Fibroblast of mammary gland (primary cell): ENCODE measurements at regions not wholly inside any gene's neighbourhood (a gene's known extent, or its start where the extent isn't known, plus 50 kb on each side); places are given as distances from the start of the nearest gene placed in this dataset.

Source experiments
- DNase-seq: peaks from one replicate; pipeline ENCODE4 v3.0.0-alpha.2; 2010; ENCODE audit warnings: low read depth
- H3K4me3 ChIP-seq: 2 replicates; pipeline ENCODE4 v1.5.1; 2011; ENCODE audit warnings: low read depth, mild to moderate bottlenecking, low read length, moderate library complexity; ENCODE audit not compliant: control insufficient read depth
- TF ChIP-seq, protein P1 (sequence below): conservative IDR thresholded peaks from 2 replicates; pipeline ENCODE4 v1.5.1; 2011; ENCODE audit warnings: low read depth, low read length, inconsistent platforms; ENCODE audit not compliant: control insufficient read depth, insufficient read depth

DNA sequence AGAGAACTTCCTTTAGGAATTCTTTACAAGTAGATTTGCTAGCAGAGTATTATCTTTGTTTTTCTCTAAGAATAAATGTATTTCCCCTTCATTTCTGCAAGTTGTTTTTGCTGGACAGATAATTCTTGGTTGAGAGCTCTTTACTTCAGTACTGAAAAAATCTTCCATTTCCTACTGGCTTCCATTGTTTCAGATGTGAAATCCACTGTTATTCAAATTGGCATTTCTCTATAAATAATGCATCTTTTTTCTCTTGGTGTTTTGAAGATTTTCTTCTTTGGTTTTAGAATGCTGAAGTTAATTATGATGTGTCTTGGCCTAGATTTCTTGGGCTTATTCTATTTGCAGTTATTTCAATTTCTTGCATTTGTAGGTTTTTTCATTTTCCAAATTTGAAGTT, 270.0 kb upstream of the GYPC start:
- H3K4me3 ChIP-seq: no peak overlapping the region
- TF ChIP-seq, protein P1, sequence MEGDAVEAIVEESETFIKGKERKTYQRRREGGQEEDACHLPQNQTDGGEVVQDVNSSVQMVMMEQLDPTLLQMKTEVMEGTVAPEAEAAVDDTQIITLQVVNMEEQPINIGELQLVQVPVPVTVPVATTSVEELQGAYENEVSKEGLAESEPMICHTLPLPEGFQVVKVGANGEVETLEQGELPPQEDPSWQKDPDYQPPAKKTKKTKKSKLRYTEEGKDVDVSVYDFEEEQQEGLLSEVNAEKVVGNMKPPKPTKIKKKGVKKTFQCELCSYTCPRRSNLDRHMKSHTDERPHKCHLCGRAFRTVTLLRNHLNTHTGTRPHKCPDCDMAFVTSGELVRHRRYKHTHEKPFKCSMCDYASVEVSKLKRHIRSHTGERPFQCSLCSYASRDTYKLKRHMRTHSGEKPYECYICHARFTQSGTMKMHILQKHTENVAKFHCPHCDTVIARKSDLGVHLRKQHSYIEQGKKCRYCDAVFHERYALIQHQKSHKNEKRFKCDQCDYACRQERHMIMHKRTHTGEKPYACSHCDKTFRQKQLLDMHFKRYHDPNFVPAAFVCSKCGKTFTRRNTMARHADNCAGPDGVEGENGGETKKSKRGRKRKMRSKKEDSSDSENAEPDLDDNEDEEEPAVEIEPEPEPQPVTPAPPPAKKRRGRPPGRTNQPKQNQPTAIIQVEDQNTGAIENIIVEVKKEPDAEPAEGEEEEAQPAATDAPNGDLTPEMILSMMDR: no peak
- no peak for DNase-seq

DNA sequence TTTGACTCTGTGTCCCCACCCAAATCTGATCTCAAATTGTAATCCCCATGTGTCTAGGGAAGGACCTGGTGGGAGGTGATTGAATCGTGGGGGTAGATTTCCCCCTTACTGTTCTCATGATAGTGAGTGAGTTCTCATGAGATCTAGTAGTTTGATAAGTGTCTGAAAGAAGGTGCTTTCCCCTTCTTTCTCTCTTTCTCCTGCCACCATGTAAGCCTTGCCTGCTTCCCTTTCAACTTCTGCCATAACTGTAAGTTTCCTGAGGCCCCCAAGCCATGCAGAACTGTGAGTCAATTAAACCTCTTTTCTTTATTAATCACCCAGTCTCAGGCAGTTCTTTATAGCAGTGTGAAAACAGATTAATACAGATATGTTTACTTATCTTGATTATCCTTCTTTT, 266.5 kb upstream of the GYPC start:
- H3K4me3 ChIP-seq: no peak overlapping the region
- no peak for DNase-seq
- TF ChIP-seq, protein P1: no peak

DNA sequence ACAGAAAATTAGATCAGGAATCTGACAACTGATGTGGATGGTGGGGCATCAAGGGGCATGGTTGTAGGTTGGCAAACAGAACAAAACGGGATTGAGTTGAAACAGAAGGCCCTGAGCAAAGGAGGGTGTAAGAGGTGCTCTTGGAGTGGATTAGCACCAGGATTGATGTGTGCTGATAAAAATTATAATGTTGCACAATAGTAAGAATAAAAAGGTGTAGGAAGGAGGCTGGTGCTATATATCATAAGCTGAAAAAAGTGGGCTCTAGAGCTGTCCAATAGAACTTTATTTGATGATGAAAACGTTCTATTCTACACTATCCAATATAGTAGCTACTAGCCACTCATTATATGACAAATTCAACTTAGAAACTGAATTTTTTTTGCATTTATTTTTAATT, 263.1 kb upstream of the GYPC start:
- H3K4me3 ChIP-seq: no peak overlapping the region
- no peak for DNase-seq
- TF ChIP-seq, protein P1: no peak

DNA sequence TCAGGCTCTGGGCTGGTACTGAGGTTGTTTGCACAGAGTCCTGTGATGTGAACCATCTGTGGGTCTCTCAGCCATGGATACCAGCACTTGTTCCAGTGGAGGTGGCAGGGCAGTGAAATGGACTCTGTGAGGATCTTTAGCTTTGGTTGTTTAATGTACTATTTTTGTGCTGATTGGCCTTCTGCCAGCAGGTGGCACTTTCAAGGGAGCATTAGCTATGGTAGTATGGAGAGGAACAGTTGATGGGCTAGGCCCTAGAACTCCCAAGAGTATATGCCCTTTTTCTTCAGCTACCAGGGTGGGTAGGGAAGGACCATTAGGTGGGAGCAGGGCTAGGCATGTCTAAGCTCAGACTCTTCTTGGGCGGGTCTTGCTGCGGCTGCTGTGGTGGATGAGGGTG, 257.0 kb upstream of the GYPC start:
- DNase-seq: no peak
- no peak overlapping the region for H3K4me3 ChIP-seq
- TF ChIP-seq, protein P1: no peak

DNA sequence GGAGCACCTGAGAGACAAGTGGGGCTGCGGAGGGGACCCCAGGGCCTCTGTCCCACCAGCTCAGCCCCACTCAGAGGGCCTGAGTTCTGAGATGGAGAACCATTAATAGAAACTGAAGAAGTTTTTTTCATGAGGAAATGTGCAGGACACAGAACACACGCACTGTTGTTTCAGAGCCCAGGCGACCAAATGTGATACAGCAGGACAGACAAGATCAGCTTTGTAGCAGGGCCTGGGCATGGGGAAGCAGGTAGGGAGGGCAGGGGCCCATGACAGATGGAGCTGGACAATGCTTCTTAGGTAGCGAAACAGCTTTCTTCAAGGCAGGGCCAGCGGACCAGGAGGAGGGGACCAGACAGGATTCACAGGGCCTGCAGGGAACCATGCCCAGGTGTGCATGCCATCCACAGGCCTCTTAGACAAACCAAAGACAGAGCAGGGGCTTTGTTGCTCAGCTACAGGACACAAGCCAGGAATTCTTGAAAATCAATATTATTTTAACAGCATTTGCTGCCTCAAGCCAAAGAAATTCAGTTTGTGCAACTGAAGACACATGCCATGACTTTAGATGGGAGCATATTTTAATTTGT, 252.8 kb upstream of the GYPC start:
- DNase-seq: no peak
- H3K4me3 ChIP-seq: no peak overlapping the region
- TF ChIP-seq, protein P1: no peak

DNA sequence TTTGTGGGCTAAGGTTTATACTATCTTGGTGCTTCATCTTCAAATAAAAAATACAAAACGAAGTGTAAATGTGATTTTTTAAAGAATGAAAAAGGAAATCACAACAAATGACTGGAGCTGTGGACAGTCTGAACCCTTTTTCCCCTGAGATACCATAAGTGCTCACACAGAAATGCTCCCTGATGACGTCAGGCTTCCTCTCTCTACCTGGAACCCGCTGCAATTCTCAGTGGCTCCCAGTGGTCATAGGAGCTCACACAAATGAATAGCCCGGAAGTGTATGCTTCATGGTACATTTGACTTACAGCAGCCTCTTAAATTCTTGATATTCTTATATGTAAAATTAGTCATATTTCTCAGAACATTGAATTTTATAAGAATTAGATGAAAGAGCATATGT, 249.7 kb upstream of the GYPC start:
- DNase-seq: no peak
- H3K4me3 ChIP-seq: no peak overlapping the region
- TF ChIP-seq, protein P1: no peak

DNA sequence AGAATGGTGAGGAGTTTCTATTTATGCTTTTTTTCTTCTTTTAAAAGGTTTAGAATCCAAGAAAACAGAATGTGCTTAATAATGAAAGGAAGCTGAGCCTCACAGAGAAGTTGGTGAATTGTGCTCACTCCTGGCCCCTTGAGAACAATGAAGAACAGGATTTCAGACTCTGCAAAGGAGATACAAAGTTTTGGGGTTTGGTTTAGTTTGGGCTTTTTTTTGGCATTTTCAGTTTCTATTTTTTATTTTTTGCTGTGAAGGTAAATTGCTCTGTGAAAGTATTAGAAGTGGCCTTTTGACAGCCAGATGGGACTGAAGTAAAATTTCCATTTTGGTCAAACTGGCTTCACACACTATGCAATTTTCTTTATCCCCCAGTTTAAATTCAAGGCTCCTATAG, 247.3 kb upstream of the GYPC start:
- TF ChIP-seq, protein P1: no peak
- no peak for DNase-seq
- H3K4me3 ChIP-seq: no peak overlapping the region
